ENCODE measurements at regions not wholly inside any gene's neighbourhood (a gene's known extent, or its start where the extent isn't known, plus 50 kb on each side); places are given as distances from the start of the nearest gene placed in this dataset.

GRCh38 chr2:183552716-183553115, 428.5 kb downstream of the NUP35 start:
- Mint-ChIP-seq H3K27ac (no peak overlapping the region), H3K36me3 (ENCODE audit: insufficient read depth) (peaks cover 1% of the 10 kb centered on the region), H3K4me3 (ENCODE audit: low read depth) (no peak overlapping the region), H3K27me3 (no peaks in the 10 kb centered on the region), H3K4me1 (ENCODE audit: low read depth) (peaks cover 2% of the 10 kb centered on the region), H3K9me3 (ENCODE audit: low read depth) (peaks cover 18% of the 10 kb centered on the region)
- no peak for TF ChIP-seq CTCF (IDR thresholded peaks at IDR 0.05; ENCODE audit: unreplicated experiment)
- DNase-seq (ENCODE audit: low spot score, unreplicated experiment): no peak

- Mint-ChIP-seq H3K27ac (no peak overlapping the region), H3K4me3 (ENCODE audit: low read depth) (no peak overlapping the region), H3K27me3 (no peaks in the 10 kb centered on the region), H3K4me1 (ENCODE audit: low read depth) (peaks cover 3% of the 10 kb centered on the region), H3K36me3 (ENCODE audit: insufficient read depth) (no peaks in the 10 kb centered on the region), H3K9me3 (ENCODE audit: low read depth) (no peaks in the 10 kb centered on the region)
- TF ChIP-seq CTCF (IDR thresholded peaks at IDR 0.05; ENCODE audit: unreplicated experiment): no peak
- no peak for DNase-seq (ENCODE audit: low spot score, unreplicated experiment)
Measured at GRCh38 chr2:183564726-183565125, 440.5 kb downstream of the NUP35 start.

GRCh38 chr2:183575481-183575880, 451.2 kb downstream of the NUP35 start:
- Mint-ChIP-seq H3K4me1 (ENCODE audit: low read depth) (no peaks in the 10 kb centered on the region), H3K27me3 (no peaks in the 10 kb centered on the region), H3K36me3 (ENCODE audit: insufficient read depth) (peaks cover 5% of the 10 kb centered on the region), H3K9me3 (ENCODE audit: low read depth) (peaks cover 18% of the 10 kb centered on the region), H3K27ac (no peak overlapping the region), H3K4me3 (ENCODE audit: low read depth) (no peak overlapping the region)
- no peak for DNase-seq (ENCODE audit: low spot score, unreplicated experiment)
- TF ChIP-seq CTCF (IDR thresholded peaks at IDR 0.05; ENCODE audit: unreplicated experiment): no peak

- Mint-ChIP-seq H3K4me3 (ENCODE audit: low read depth) (no peak overlapping the region), H3K36me3 (ENCODE audit: insufficient read depth) (no peaks in the 10 kb centered on the region), H3K4me1 (ENCODE audit: low read depth) (no peaks in the 10 kb centered on the region), H3K27me3 (no peaks in the 10 kb centered on the region), H3K27ac (no peak overlapping the region), H3K9me3 (ENCODE audit: low read depth) (peaks cover 9% of the 10 kb centered on the region)
- TF ChIP-seq CTCF (IDR thresholded peaks at IDR 0.05; ENCODE audit: unreplicated experiment): no peak
- DNase-seq (ENCODE audit: low spot score, unreplicated experiment): no peak
Measured at GRCh38 chr2:183579686-183580085, 455.4 kb downstream of the NUP35 start.

GRCh38 chr2:183592271-183592670, 468.0 kb downstream of the NUP35 start:
- H3K9me3 Mint-ChIP-seq (ENCODE audit: low read depth): peaks cover 7% of the 10 kb centered on the region
- H3K36me3 Mint-ChIP-seq (ENCODE audit: insufficient read depth): no peaks in the 10 kb centered on the region
- no peak overlapping the region for H3K27ac Mint-ChIP-seq
- H3K27me3 Mint-ChIP-seq: no peaks in the 10 kb centered on the region
- no peaks in the 10 kb centered on the region for H3K4me1 Mint-ChIP-seq (ENCODE audit: low read depth)
- TF ChIP-seq CTCF (IDR thresholded peaks at IDR 0.05; ENCODE audit: unreplicated experiment): no peak
- H3K4me3 Mint-ChIP-seq (ENCODE audit: low read depth): no peak overlapping the region
- DNase-seq (ENCODE audit: low spot score, unreplicated experiment): no peak

Measured in progenitor cell of endocrine pancreas (in vitro differentiated cells).